ENCODE measurements at regions not wholly inside any gene's neighbourhood (a gene's known extent, or its start where the extent isn't known, plus 50 kb on each side); places are given as distances from the start of the nearest gene placed in this dataset.
"Not testable (repeated sequence)": the region's sequence is repeated elsewhere in the genome, so short reads cannot be mapped to it uniquely, and the experiment has no call there.

DNA sequence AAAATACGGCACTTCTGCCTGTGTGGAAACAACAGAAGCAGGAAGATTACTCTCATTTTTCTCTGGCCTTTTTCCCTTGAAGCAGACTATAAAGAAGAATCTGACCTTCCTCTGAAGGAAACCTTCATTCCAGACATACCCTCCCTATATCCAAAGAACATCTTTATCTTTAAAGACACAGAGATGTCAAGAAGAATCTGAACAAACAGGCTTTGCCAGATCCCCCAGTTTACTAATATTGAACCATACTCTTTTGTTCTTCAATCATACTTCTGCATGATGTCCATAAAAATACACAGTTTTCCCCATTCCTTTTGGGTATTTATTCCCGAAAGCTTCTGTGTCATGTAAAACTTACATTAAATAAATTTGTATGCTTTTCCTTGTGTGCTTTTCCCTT, 225.8 kb downstream of the MAT2B start:
- Mint-ChIP-seq H3K36me3 (no peaks in the 10 kb centered on the region), H3K4me1 (ENCODE audit: low read depth) (no peaks in the 10 kb centered on the region), H3K27ac (no peak overlapping the region), H3K4me3 (no peak overlapping the region), H3K9me3 (peaks cover 2% of the 10 kb centered on the region), H3K27me3 (no peaks in the 10 kb centered on the region)
- intact Hi-C loops (cut with micrococcal nuclease), result no loop called here
- ChIA-PET CTCF (no interaction called here), POLR2A (no interaction called here)
- no peak for DNase-seq

DNA sequence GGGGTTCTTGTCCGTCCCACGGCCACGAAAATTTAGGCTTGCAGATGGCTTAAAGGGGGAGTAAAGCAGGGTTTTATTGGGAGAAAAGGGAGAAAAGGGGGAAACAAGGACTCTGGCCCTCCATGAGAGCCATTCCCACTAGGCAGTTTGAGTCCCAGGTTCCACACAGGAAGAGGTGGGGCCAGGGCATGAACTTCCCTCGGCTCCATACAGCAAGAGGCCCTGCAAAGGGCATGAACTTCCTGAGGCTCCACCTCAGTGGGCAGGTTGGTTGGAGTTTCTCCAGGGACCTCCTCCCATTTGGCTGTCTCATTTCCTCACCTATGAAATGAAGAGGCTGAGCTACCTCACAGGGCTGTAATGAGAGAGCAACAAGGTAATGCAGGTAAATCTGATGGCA, 229.7 kb downstream of the MAT2B start:
- Mint-ChIP-seq H3K9me3 (peaks cover 2% of the 10 kb centered on the region), H3K4me1 (ENCODE audit: low read depth) (no peaks in the 10 kb centered on the region), H3K36me3 (no peaks in the 10 kb centered on the region), H3K27ac (no peak overlapping the region), H3K4me3 (no peak overlapping the region), H3K27me3 (no peaks in the 10 kb centered on the region)
- no peak for DNase-seq
- intact Hi-C loops (cut with micrococcal nuclease), result no loop called here
- POLR2A ChIA-PET, result no interaction called here
- CTCF ChIA-PET, result no interaction called here

- DNase-seq, result no peak
- Mint-ChIP-seq H3K27me3 (no peaks in the 10 kb centered on the region), H3K4me3 (no peak overlapping the region), H3K36me3 (no peaks in the 10 kb centered on the region), H3K9me3 (peaks cover 8% of the 10 kb centered on the region), H3K4me1 (ENCODE audit: low read depth) (no peaks in the 10 kb centered on the region), H3K27ac (no peak overlapping the region)
- POLR2A ChIA-PET, result no interaction called here
- CTCF ChIA-PET, result no interaction called here
- intact Hi-C loops (cut with micrococcal nuclease), result no loop called here
Observed at GRCh38 chr5:163747586-163747985, 242.2 kb downstream of the MAT2B start.

- CTCF ChIA-PET, result no interaction called here
- Mint-ChIP-seq H3K27ac (no peak overlapping the region), H3K4me1 (ENCODE audit: low read depth) (no peaks in the 10 kb centered on the region), H3K4me3 (no peak overlapping the region), H3K27me3 (no peaks in the 10 kb centered on the region), H3K36me3 (no peaks in the 10 kb centered on the region), H3K9me3 (peaks cover 8% of the 10 kb centered on the region)
- no peak for DNase-seq
- POLR2A ChIA-PET, result no interaction called here
- intact Hi-C loops (cut with micrococcal nuclease), result no loop called here
Observed at GRCh38 chr5:163748934-163749333, 243.5 kb downstream of the MAT2B start.

- intact Hi-C loops (cut with micrococcal nuclease); H3K27me3 Mint-ChIP-seq; H3K9me3 Mint-ChIP-seq; H3K27ac Mint-ChIP-seq; DNase-seq; H3K4me1 Mint-ChIP-seq (ENCODE audit: low read depth); H3K4me3 Mint-ChIP-seq; CTCF ChIA-PET; H3K36me3 Mint-ChIP-seq; POLR2A ChIA-PET: not testable (repeated sequence)
Observed at GRCh38 chr5:163750415-163750814, 245.0 kb downstream of the MAT2B start.

GRCh38 chr5:163755505-163755904, 250.1 kb downstream of the MAT2B start:
- Mint-ChIP-seq H3K4me3 (no peak overlapping the region), H3K27me3 (no peaks in the 10 kb centered on the region), H3K36me3 (no peaks in the 10 kb centered on the region), H3K27ac (no peak overlapping the region), H3K9me3 (peaks cover 3% of the 10 kb centered on the region), H3K4me1 (ENCODE audit: low read depth) (no peaks in the 10 kb centered on the region)
- intact Hi-C loops (cut with micrococcal nuclease), result no loop called here
- ChIA-PET CTCF (no interaction called here), POLR2A (no interaction called here)
- DNase-seq, result no peak

DNA sequence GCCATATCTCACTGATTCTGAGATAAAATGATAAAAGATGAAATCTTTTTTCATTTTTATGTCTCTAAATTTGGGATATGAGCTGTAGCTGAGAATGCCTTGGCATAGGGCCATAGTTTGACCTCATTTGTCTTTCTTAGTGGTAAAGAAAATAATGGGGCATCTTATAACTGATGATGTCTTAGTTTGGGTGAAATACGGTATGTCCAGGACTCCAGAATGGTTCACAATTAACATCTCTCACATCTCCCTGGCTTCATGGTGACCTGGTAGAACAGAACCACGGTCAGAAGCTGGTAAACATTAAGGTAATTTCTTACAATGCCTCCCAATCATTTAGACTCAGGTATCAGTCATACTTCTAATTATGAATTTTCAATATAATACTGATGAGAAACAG, 250.8 kb downstream of the MAT2B start:
- ChIA-PET POLR2A (no interaction called here), CTCF (interaction anchor here (0.6 kb wide), 1 partner anchor 54 kb away, joined by 3 read pairs; no protein-coding TSS in a partner anchor)
- H3K36me3 Mint-ChIP-seq, result no peaks in the 10 kb centered on the region
- intact Hi-C loops (cut with micrococcal nuclease), result no loop called here
- no peaks in the 10 kb centered on the region for H3K4me1 Mint-ChIP-seq (ENCODE audit: low read depth)
- H3K9me3 Mint-ChIP-seq, result no peaks in the 10 kb centered on the region
- no peak overlapping the region for H3K27ac Mint-ChIP-seq
- no peak for DNase-seq
- H3K27me3 Mint-ChIP-seq, result no peaks in the 10 kb centered on the region
- H3K4me3 Mint-ChIP-seq, result no peak overlapping the region

DNA sequence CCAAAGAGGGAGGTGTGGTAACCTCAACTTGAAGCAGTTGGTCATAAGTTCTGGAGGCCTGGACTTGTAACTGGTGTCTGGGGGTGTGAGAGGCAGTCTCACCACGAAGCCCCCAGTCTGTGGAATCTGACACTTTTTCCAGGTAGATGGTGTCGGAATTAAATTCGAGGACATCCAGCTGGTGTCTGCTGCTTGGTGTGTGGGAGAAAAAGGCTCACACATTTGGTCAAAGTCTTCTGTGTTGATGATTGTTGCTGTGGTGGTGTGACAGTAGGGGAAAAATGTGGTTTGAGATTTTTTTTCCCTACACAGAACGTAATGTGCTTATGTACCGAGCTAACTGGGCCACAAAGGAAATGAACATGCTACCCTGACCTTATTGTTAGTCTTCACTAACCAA, 251.9 kb downstream of the MAT2B start:
- POLR2A ChIA-PET, result no interaction called here
- CTCF ChIA-PET, result no interaction called here
- Mint-ChIP-seq H3K27me3 (no peaks in the 10 kb centered on the region), H3K4me1 (ENCODE audit: low read depth) (no peaks in the 10 kb centered on the region), H3K4me3 (no peak overlapping the region), H3K27ac (no peak overlapping the region), H3K9me3 (no peaks in the 10 kb centered on the region), H3K36me3 (no peaks in the 10 kb centered on the region)
- DNase-seq, result no peak
- intact Hi-C loops (cut with micrococcal nuclease), result no loop called here

DNA sequence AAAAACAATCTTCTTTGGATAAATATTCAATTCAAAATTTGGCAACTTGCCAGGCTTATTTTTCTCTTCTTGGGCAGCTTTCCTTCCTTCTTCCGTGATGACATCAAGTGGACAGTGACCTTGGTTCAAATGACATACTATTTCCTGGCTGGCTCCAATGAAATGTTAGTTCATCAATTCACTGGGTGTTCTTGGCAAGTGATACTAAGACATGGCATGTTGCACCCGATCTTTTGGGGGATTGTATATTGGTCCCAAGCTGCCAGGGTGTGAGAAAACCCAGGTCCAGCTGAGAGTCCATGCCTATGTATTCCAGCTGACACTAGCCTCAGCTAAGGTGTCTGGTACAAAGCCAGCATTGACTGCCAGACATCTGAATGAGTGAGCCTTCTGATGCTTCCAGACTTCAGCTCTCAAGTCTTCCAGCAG, 252.9 kb downstream of the MAT2B start:
- Mint-ChIP-seq H3K4me1 (ENCODE audit: low read depth) (no peaks in the 10 kb centered on the region), H3K9me3 (no peaks in the 10 kb centered on the region), H3K36me3 (no peaks in the 10 kb centered on the region), H3K27ac (no peak overlapping the region), H3K4me3 (no peak overlapping the region), H3K27me3 (no peaks in the 10 kb centered on the region)
- POLR2A ChIA-PET, result no interaction called here
- intact Hi-C loops (cut with micrococcal nuclease), result no loop called here
- CTCF ChIA-PET, result no interaction called here
- no peak for DNase-seq

DNA sequence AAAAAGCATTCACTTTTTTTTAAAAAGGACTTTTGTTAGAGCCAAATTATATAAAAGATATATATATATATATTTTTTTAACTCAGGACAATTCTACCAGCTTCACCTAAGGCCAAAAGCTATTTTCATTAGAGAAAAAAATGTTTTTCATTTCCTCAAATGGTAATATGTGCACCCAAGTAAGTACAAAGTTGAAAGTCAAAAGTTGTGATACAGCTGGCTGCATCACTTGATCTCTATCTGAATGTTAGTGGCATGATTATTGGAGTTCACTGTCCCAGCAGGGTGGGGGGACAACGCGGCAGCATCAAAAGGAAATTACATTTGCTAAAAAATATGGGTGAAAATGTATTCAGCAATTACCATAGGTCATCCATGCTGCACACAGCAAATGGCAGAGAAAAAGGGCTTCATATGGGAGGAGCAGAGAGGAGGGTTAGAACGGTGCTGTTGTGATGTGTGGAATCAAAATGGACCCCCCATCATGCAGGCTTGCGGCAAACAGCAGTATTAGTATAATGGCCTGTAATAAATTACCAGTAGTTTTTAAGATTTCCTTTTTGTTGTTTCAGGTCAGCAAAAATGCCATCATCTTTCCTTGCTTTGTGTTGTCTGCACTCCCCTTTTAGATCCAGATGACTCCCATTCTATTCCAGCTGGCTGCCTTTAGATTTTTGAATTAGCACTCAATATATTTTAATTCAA, 253.7 kb downstream of the MAT2B start:
- POLR2A ChIA-PET, result no interaction called here
- no peak overlapping the region for H3K27ac Mint-ChIP-seq
- CTCF ChIA-PET, result no interaction called here
- intact Hi-C loops (cut with micrococcal nuclease), result no loop called here
- H3K9me3 Mint-ChIP-seq, result no peaks in the 10 kb centered on the region
- no peaks in the 10 kb centered on the region for H3K4me1 Mint-ChIP-seq (ENCODE audit: low read depth)
- H3K36me3 Mint-ChIP-seq, result no peaks in the 10 kb centered on the region
- no peak overlapping the region for H3K4me3 Mint-ChIP-seq
- H3K27me3 Mint-ChIP-seq, result no peaks in the 10 kb centered on the region
- DNase-seq, result no peak

DNA sequence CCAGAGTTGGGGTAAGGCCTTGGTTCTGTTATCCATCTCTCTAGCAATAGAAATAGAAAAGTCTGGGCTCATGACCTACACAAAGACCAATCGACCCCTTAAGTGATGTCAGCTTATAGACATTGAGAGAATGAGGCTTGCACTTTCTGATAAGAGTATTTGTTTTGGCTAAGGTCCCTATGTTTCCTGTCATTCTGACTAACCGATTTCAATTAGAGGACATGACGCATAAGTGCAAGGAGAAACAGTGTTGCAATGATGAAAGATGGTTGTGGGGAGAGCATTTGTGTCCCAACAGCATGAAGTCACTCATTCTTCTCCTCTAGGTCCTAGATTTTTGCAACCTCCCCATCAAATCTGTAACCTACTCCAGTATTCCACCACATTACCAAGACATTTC, 255.1 kb downstream of the MAT2B start:
- no peaks in the 10 kb centered on the region for H3K9me3 Mint-ChIP-seq
- intact Hi-C loops (cut with micrococcal nuclease), result no loop called here
- no peaks in the 10 kb centered on the region for H3K27me3 Mint-ChIP-seq
- no peaks in the 10 kb centered on the region for H3K4me1 Mint-ChIP-seq (ENCODE audit: low read depth)
- H3K4me3 Mint-ChIP-seq, result no peak overlapping the region
- POLR2A ChIA-PET, result no interaction called here
- H3K36me3 Mint-ChIP-seq, result no peaks in the 10 kb centered on the region
- CTCF ChIA-PET, result interaction anchor here (0.7 kb wide), 1 partner anchor 15 kb away, joined by 3 read pairs; no protein-coding TSS in a partner anchor
- no peak for DNase-seq
- no peak overlapping the region for H3K27ac Mint-ChIP-seq

DNA sequence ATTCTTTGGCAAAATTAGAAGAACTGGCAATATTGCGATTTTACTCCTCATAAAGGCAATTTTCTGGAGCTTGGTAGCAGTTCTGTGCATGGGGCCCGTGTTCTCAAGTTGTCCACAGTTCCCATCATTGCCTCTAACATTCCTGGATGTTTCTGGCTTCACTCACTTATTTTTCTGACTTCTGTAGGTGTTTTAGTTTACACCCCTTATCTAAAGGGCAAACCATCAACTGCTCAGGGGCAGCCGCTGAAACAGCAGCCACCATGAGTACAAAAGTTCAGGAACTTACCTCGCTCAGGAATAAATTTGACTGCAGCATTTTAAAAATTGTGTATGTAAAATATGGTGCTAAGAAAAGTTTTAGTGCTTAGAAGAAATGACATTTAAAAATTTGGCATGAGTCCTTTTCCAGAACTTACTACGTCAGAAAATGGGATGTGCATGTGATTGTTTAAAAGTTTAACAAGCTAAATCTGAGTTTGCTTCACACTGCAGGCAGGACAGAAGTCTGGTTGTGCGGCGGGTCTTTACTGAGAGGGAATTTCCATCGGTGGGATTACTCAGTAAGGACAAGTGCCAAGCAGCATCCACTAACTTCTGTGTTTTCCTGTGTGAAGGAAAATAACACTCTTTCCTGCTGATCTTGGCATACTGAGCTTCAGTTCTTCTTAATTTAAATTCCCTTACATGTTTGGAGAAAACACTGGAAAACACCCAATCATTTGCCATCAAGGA, 261.7 kb downstream of the MAT2B start:
- DNase-seq, result no peak
- Mint-ChIP-seq H3K36me3 (no peaks in the 10 kb centered on the region), H3K9me3 (no peaks in the 10 kb centered on the region), H3K27ac (no peak overlapping the region), H3K27me3 (no peaks in the 10 kb centered on the region), H3K4me1 (ENCODE audit: low read depth) (no peaks in the 10 kb centered on the region), H3K4me3 (no peak overlapping the region)
- intact Hi-C loops (cut with micrococcal nuclease), result no loop called here
- POLR2A ChIA-PET, result no interaction called here
- CTCF ChIA-PET, result interaction anchor here (0.5 kb wide), 1 partner anchor 238 kb away, joined by 3 read pairs; no protein-coding TSS in a partner anchor

GRCh38 chr5:163770625-163771024, 265.2 kb downstream of the MAT2B start:
- no peak overlapping the region for H3K4me3 Mint-ChIP-seq
- CTCF ChIA-PET, result no interaction called here
- no peaks in the 10 kb centered on the region for H3K9me3 Mint-ChIP-seq
- H3K27me3 Mint-ChIP-seq, result no peaks in the 10 kb centered on the region
- H3K36me3 Mint-ChIP-seq, result no peaks in the 10 kb centered on the region
- intact Hi-C loops (cut with micrococcal nuclease), result no loop called here
- H3K4me1 Mint-ChIP-seq (ENCODE audit: low read depth), result no peaks in the 10 kb centered on the region
- no peak for DNase-seq
- POLR2A ChIA-PET, result no interaction called here
- no peak overlapping the region for H3K27ac Mint-ChIP-seq
